ENCODE measurements at regions not wholly inside any gene's neighbourhood (a gene's known extent, or its start where the extent isn't known, plus 50 kb on each side); places are given as distances from the start of the nearest gene placed in this dataset.
"Not testable (repeated sequence)": the region's sequence is repeated elsewhere in the genome, so short reads cannot be mapped to it uniquely, and the experiment has no call there.

DNA sequence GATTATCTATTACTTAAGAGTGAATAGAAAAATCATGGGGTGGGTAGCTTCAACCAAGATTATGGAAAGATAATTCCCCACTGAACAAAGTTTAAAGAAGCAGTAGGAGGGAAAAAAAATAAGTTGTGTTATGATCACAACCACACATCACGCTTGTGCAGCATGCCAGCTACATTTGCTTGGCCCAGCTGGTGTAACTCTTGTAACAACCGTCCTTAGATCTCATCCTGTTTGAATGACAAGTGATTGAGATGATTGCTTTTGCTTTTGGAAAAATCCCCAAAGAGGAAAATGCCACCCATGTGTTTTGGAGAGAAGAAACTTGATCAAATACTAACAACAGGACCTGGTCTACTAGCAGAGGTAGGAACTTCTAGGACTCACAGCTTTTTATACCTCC lies 107.6 kb upstream of the KIF2A start:
- DNase-seq: no peak

- DNase-seq: no peak
These were observed 106.0 kb upstream of the KIF2A start for GRCh38 chr5:62199792-62200716.

DNA sequence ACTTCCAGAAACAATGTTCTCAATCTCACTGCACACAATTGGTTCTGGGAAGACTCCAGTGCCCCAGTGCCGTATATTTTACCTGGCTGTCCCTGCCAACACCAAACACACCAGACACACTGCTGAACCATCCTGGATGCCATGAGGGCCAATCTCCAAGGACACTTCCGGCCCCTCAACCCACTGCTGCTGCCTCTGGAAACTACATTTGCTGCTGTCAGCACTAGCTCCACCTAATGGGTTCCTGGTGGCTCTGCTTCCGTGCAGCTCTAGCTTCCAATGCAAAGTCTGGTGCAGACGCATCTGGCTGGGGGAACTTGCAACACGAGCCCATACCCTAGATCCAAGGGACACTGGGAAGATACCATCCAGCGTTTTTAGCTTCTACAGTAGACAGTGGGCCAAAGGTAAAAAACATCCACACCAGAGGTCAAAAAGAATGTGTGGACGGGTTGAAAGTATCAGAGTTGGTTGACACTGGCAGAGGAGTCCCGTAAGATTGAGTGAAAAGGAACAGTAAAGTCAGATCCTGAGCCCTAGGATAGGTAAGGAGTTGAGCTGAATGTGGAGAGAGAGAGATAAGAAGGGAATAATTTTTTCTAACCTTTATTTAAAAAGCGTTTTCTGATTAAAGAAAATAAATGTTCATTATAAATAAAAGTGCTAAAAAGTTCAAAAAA lies 99.7 kb upstream of the KIF2A start:
- no peak for DNase-seq

DNA sequence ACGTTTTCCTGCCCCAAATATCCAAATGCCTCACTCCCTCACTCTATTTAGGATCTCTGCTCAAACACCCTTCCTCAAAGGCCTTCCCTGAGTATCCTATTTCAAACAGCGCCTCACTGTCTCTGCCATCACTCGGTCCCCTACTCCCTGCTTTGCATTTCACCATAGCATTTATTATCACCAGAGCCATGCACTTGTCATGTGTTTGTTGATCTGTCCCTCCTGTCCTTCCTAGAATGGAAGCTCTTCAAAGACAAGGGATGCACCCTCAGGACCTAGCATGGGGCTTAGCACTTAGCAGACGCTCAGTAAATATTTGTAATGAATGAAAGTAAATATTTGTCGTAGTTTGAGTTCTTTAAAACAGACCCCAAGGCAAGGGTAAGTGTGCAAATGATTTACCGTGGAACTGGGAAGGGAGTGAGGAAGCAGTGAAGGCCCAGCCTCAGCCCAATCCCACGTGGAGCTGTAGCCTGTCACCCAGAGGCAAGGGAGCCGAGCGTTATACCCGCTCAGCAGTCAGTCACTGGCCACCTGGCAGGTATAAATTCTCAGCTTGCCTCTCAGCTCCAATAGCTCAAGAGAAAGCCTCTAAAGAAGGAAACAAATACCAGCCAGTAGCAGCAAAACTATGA lies 97.7 kb upstream of the KIF2A start:
- DNase-seq: no peak

DNA sequence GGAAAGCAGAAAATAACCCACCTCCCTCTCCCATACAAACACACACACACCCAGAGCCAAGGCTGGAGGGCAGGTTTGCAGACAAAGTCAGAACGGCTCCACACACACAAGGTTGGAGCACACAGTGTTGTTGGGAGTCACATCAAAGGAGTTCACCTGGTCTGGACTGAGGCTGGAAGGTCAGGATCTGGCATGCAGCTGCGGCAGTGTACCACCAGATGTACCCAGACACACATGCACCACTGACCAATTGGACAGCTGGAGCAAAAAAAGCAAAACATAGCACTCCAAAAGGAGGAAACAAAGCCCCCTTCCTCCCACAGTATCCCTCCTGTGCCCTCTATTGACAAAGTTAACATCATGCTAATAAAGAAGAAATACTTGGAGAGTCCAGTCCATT lies 94.6 kb upstream of the KIF2A start:
- no peak for DNase-seq

GRCh38 chr5:62212648-62213047 lies 93.4 kb upstream of the KIF2A start:
- no peak for DNase-seq

- no peak for DNase-seq
These were observed 91.3 kb upstream of the KIF2A start for GRCh38 chr5:62214701-62215100.

- not testable (repeated sequence) for DNase-seq
These were observed 89.4 kb upstream of the KIF2A start for GRCh38 chr5:62216603-62217002.

- not testable (repeated sequence) for DNase-seq
These were observed 88.9 kb upstream of the KIF2A start for GRCh38 chr5:62217095-62217494.

GRCh38 chr5:62218860-62219259 lies 87.1 kb upstream of the KIF2A start:
- DNase-seq: not testable (repeated sequence)

DNA sequence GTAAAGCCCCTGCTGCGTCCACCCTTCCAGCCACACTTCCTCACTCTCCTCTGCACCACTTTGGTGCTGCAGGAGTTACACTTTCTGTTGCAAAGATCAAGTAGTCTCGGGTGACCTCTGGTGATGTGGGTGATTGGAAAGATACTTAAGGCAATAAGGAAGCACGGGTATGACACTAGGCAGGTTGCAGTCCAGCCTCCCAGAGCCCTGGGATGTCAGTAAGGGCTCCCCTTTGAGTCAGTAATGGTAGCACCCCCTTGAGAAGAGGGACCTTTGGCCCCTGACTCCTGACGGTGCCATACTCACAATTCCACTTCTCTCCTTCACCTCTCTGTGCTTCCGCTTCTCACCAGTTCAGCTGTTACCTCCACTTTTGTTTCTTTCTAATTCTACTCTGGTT lies 84.1 kb upstream of the KIF2A start:
- DNase-seq: not testable (repeated sequence)

DNA sequence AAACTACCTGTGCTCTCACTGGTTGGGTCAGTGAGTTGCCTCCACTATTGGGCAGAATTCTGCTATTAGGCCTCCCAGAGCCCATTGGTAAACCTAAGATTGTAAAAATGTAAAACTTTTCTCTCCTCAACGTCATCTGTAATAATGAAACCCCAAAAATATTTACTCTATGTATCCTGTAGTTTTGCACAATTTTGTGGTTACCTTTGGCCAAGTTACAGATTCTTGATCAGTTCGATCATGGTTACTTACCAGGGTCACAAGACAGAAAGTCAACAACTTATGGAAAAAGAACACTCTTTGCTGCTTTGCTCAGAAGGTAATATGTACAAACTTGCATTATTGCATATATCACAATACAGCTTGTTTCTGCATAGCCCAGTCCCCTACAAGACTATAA lies 83.7 kb upstream of the KIF2A start:
- DNase-seq: not testable (repeated sequence)

- DNase-seq: peak; percentile 81
These were observed 82.7 kb upstream of the KIF2A start for GRCh38 chr5:62223312-62223670.

- DNase-seq: not testable (repeated sequence)
These were observed 80.9 kb upstream of the KIF2A start for GRCh38 chr5:62224987-62225601.

DNA sequence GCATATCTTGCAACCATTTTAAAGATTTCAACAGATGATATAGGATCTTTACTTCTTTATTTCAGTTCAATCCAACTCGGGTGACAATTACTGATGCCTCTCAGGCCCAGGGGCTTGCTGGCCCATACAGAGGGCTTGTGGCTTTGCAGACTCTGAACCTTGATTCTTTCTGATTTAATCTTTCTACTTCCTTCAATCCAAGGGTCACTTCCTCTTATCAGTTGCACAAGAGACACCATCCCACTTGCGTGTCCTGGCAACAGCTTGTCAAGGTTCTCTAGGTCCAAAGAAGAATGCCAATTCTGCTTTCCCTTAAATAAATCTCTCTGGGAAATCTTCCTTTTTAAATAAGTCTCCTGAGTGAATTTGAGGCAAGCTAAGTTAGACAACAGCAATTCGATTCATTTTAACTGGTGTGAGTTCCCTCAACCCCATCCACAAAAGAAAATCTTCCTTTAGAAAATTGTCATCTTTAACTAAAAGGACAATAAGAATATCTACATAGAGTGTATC lies 75.1 kb upstream of the KIF2A start:
- not testable (repeated sequence) for DNase-seq

DNA sequence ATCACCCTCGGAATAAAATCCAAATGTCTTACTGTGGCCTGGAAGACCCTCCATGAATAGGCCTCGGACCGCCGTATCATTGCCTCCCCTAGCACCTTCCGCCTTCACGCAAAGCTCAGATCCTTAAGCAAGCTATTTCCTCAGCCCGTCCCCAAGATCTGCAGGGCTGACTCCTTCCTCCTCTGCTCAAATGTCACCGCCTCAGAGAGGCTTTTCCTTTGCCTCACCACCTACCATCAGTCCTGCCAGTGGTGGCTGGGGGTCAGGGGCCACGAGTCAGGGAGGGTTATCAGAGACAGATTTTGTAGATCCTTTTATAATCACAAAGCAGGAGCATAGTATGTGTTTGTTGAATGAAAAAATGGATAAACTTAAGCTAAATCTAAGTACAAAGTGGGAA lies 74.4 kb upstream of the KIF2A start:
- DNase-seq: no peak

DNA sequence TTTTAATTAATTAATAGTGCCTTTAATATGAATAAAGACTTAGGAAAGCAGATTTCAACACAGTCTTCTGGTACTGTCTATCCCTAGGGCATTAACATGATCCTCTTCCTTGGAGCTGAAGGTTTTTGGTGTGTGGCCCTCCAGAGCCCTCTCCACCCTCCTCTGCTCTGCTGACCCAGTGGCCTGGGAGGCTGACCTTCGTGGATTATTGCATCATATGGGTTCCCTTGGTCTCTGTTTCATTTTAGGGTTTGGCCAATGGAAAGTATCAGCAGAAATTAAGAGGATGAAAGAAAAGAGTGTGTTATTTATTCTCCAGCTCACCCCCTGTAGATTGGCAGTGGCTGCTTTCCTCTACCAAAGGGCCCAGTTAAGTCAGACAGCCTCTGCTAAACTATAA lies 73.8 kb upstream of the KIF2A start:
- DNase-seq: not testable (repeated sequence)

DNA sequence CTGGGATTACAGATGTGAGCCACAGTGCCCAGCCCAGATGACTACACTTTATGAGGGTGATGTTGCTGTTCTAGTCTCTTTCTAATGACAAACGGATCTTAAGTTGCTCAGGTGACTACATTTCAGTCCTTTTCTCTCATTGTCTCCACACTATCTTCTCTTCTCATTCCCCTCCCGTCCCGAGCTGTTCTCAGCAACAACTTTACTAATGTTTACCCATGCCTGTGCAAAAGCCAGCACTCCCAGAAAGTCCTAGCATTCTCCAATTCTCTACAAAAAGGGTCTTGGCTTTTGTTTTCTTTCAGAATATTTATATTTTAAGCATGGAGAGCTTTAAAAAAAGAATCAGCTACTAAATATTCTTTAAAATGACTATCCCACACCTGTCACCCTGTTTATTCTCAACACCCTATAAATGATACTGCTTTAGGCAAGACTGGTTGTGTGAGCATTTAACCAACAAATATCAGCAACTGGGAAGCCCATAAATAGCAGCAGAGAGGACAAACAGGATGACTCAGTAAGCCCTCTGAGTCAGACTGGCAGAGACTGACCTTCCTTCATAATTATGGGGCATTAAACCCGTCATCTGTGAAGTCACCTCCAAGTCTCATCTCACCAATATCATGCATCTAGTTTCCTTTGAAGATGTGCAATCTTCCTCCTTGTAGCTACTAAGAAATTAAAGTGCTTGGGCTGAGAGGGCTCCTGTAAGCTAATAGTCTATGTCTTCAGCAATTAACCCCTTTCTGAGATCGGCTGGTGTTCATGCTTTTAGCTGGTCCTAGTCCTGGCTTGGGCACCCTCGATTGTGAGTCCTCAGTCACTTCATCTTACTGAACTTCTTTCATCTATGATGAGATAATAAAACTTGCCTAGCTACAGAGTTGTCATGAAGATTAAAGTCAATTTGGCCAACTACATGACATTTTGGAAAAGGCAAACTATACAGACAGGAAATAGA lies 72.6 kb upstream of the KIF2A start:
- DNase-seq: peak; percentile 23

GRCh38 chr5:62236593-62236992 lies 69.4 kb upstream of the KIF2A start:
- not testable (repeated sequence) for DNase-seq

DNA sequence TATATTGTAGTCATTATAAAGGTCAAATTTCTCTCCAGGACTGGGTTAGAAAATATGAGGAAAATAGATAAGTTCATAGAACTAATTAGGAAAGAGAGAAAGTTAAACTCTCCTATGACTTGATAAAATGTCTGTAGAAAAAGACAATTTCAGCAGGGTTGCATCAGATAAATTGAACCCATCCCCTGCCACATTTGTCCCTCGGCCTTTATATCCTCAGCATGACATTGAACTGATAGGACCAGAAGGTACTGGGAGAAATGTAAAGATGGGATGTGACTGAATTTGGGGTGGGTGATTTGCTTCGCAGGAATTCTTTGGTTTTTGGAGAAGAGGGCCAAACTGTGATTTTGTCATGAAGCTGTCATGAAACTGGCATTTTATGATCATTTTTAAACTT lies 68.1 kb upstream of the KIF2A start:
- not testable (repeated sequence) for DNase-seq

GRCh38 chr5:62238584-62238983 lies 67.4 kb upstream of the KIF2A start:
- DNase-seq: not testable (repeated sequence)

DNA sequence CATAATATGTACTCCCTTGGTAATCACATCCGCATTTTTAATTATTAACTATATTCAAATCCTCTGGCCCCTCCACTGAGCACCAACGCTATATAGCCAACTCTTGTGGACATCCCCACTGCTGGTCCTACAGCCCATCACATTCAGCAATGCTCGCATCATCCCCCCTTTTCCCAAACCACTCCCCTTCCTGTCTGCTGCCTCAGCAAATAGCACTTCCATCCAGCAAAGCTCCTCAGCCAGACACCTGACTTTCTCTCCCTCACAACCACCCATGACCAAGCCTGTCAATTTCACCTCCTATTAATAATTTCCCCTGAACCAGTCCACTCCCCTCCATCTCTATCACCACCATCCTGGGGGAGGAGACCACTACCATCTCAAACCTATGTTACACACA lies 65.5 kb upstream of the KIF2A start:
- DNase-seq: not testable (repeated sequence)

All from CD4-positive, alpha-beta T cell treated with Interleukin-15 for 1 hour (primary cell).